GM12891 (cell line): ENCODE measurements at regions not wholly inside any gene's neighbourhood (a gene's known extent, or its start where the extent isn't known, plus 50 kb on each side); places are given as distances from the start of the nearest gene placed in this dataset.

Experiments used
- DNase-seq: peaks from one replicate; pipeline ENCODE4 v3.0.0; 2011; ENCODE audit warnings: low spot score; ENCODE audit not compliant: insufficient read length
- FAIRE-seq: peaks from 2 replicates; lab custom pipeline; 2011; peaks lifted over from hg19 to GRCh38; lab: Jason Lieb, UNC
- PAX5 ChIP-seq: IDR thresholded peaks from 2 replicates; pipeline ENCODE4 v1.6.1; 2011; ENCODE audit warnings: low read length, moderate library complexity, mild to moderate bottlenecking; ENCODE audit not compliant: insufficient read depth, severe bottlenecking
- POLR2A ChIP-seq: IDR thresholded peaks from 2 replicates; pipeline ENCODE4 v1.6.1; 2011; ENCODE audit warnings: low read depth, low read length, control low read depth
- POLR2AphosphoS5 ChIP-seq: IDR thresholded peaks from 2 replicates; pipeline ENCODE4 v1.6.1; 2011; ENCODE audit warnings: low read depth, low read length, control low read depth
- POU2F2 ChIP-seq: IDR thresholded peaks from 2 replicates; pipeline ENCODE4 v1.6.1; 2011; ENCODE audit warnings: low read depth, mild to moderate bottlenecking, control low read depth, low read length, moderate library complexity
- SPI1 ChIP-seq: IDR thresholded peaks from 2 replicates; pipeline ENCODE4 v1.6.1; 2011; ENCODE audit warnings: low read depth, low read length, control low read depth
- TAF1 ChIP-seq: IDR thresholded peaks from 2 replicates; pipeline ENCODE4 v1.6.1; 2011; ENCODE audit warnings: low read depth, low read length, control low read depth

DNA sequence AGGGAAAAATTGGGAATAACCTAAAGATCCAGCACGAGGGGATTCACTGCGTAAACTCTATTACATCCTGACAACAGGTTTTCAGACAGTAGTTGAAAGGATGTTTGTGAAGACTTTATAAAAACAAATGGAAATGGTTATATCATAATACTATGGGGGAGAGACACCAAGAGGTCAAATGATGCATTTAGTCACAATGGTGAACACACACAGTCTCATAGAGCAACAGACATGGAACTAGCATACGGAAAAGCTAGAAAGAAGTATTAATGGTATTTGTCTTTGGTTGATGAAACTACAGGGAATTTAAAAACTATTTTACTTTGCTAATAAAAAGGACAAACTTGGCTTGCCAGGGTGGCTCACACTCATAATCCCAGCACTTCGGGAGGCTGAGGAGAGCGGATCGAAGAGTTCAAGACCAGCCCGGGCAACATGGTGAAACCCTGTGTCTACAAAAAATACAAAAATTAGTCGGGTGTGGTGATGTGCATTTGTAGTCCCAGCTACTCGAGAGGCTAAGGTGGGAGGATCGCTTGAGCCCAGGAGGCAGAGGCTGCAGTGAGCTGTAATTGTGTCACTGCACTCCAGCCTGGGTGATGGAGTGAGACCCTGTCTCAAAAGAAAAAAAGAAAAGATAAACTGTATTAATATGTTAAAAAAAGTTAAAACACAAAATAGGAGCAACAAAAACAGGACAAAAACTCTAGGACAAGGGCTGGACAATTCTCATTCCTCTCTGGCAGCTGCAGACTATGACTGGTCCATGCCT lies 94.8 kb downstream of the MYCN start:
- TF ChIP-seq SPI1 (no peak), POLR2A (no peak), TAF1 (no peak), POLR2AphosphoS5 (no peak), PAX5 (no peak), POU2F2 (no peak)
- FAIRE-seq, result no peak
- DNase-seq, result no peak

- no peak for FAIRE-seq
- no peak for DNase-seq
Measured at GRCh38 chr2:16034151-16034974, 94.0 kb downstream of the MYCN start.

GRCh38 chr2:16033032-16033293 lies 92.6 kb downstream of the MYCN start:
- FAIRE-seq, result no peak
- TF ChIP-seq POLR2A (no peak), SPI1 (no peak), POLR2AphosphoS5 (no peak), TAF1 (no peak), PAX5 (no peak), POU2F2 (no peak)

More at GRCh38 chr2:16034151-16034974, 94.0 kb downstream of the MYCN start:
- no peak for TF ChIP-seq POLR2A

GRCh38 chr2:16032282-16033031 lies 92.1 kb downstream of the MYCN start:
- no peak for TF ChIP-seq TAF1
- TF ChIP-seq POLR2AphosphoS5, result no peak
- no peak for TF ChIP-seq POU2F2
- TF ChIP-seq PAX5, result no peak
- no peak for TF ChIP-seq SPI1
- no peak for TF ChIP-seq POLR2A
- DNase-seq (no peak), FAIRE-seq (no peak)

More at GRCh38 chr2:16033032-16033293, 92.6 kb downstream of the MYCN start:
- no peak for DNase-seq

GRCh38 chr2:16031848-16032159 lies 91.5 kb downstream of the MYCN start:
- FAIRE-seq (no peak), DNase-seq (no peak)
- no peak for TF ChIP-seq TAF1
- TF ChIP-seq SPI1, result no peak
- TF ChIP-seq POU2F2, result no peak

GRCh38 chr2:16031058-16031847 lies 90.9 kb downstream of the MYCN start:
- no peak for FAIRE-seq
- TF ChIP-seq TAF1, result no peak
- no peak for TF ChIP-seq POU2F2
- no peak for TF ChIP-seq SPI1
- no peak for TF ChIP-seq POLR2A
- TF ChIP-seq PAX5, result no peak
- no peak for TF ChIP-seq POLR2AphosphoS5
- DNase-seq, result no peak

DNA sequence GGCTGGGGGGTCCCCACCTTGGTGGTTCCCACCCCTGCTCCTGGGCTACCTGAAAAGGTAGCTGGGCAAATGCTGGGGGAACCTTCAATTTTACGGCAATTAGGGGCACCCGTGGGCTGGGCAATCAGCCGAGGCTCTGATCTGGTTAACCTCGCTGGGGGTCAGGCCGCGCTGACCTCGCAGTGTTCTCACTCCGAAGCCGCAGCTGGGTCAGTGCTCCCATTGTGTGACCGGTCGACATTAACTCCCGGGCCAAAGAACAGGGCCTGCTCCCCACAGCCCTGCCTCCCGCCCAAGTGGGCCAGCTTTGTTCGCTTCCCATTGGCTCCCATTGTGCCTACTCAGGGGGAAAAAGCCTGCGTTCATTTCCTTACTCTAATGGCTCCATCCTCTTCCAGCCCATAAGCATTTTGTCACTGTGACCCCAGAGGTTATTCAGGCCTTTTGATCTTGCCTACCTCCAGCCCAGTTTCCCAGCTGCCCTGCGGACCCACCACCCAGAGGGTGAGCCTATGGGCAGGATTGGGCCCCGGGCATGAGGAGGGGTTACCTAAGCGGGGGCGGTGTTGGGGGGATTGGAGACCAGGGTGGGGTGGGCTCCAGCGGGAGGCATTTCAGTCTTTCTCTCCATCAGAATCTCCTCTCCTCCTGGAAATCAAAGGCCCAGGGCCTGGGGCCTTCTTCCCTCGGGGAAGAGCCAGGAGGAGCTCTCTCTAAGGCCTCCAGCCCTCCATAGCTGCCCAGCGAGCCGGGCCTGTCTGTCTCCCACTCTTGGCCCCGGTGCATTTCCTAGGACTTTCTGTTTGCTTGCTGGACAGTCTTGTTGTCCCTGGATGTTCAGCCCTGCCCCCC lies 90.1 kb downstream of the MYCN start:
- no peak for FAIRE-seq
- no peak for DNase-seq
- TF ChIP-seq POLR2AphosphoS5 (no peak), POLR2A (no peak), SPI1 (no peak), PAX5 (no peak), POU2F2 (no peak), TAF1 (no peak)

DNA sequence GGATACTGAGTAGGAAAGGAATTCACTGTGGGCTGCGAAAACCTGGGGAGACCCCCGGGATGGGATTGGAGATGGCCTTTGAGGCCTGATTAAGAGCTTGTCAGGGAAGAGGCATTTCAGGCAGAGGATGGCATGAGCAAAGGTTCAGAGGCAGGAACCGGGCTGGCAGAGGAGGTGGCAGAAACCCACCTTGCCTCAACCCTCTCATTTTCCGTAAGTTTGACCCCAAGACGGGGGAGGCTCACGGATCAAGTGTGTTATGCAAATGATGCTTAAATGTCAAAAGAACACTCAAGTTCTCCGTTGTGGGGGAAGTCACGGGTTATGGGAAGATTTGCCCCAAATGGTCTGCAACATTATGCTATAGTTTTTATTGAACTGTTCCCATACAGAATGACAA lies 88.3 kb downstream of the MYCN start:
- FAIRE-seq (no peak), DNase-seq (no peak)
- TF ChIP-seq POLR2AphosphoS5 (no peak), SPI1 (no peak), POLR2A (no peak), PAX5 (no peak), POU2F2 (no peak), TAF1 (no peak)
